DMS 273 treated with DMSO at 0.1 percent for 48 hours (cell line): ENCODE measurements at regions not wholly inside any gene's neighbourhood (a gene's known extent, or its start where the extent isn't known, plus 50 kb on each side); places are given as distances from the start of the nearest gene placed in this dataset.

ENCODE experiments used
- DNase-seq: peaks from one replicate; lab custom pipeline; 2025; lab: John Stamatoyannopoulos, UW

- DNase-seq: no peak
These were observed 238.5 kb upstream of the PITRM1 start for GRCh38 chr10:3411044-3411443.

- DNase-seq: no peak
These were observed 237.3 kb upstream of the PITRM1 start for GRCh38 chr10:3409928-3410327.

DNA sequence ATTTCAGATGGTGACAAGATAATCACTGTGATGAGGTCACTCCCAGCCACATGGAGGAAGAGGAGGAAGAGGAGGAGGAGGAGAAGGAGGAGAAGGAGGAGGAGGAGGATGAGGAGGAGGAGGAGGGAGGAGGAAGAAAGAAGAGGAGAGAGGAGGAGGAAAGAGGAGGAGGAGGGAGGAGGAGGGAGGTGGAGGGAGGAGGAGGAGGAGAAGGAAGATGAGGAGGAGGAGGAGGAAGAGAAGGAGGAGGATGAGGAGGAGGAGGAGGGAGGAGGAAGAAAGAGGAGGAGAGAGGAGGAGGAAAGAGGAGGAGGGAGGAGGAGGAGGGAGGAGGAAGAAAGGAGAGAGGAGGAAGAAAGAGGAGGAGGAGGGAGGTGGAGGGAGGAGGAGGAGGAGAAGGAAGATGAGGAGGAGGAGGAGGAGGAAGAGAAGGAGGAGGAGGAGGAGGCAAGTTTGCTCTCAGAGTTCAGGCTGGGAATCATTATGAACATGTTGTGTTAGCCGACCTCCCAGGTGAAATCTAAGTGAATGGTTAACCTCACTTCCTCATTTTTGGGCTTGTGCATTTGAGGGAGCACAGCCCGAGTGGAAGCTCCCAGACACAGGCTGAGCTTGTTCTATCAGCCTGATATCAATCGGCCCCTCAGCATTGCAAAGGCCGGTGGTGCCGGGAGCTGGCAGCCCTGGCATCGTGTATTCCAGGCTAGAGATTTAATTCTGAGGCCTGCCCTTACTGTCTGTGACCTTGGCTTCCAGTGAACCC, 236.2 kb upstream of the PITRM1 start:
- no peak for DNase-seq

GRCh38 chr10:3407208-3407607, 234.6 kb upstream of the PITRM1 start:
- DNase-seq: no peak

DNA sequence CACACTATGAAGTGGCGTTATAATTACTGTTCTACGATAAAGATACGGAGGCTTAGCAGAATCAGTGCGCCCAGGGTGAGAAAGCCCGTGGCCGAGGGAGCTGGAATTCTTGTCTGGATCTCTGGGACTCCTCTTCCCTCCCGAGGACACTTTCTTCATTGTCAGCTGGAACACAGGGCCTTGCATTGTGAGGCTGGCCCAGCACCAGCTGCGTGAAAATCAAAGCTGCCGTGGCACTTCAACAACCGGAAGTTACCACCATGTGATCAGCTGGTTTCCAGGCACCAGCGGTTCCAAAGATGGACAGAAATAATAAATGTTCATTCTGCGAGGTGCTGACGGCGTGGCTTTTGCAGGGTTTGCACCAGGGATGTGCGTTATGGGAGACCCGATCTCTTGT, 234.0 kb upstream of the PITRM1 start:
- DNase-seq: no peak

GRCh38 chr10:3404381-3404780, 231.8 kb upstream of the PITRM1 start:
- DNase-seq: no peak

DNA sequence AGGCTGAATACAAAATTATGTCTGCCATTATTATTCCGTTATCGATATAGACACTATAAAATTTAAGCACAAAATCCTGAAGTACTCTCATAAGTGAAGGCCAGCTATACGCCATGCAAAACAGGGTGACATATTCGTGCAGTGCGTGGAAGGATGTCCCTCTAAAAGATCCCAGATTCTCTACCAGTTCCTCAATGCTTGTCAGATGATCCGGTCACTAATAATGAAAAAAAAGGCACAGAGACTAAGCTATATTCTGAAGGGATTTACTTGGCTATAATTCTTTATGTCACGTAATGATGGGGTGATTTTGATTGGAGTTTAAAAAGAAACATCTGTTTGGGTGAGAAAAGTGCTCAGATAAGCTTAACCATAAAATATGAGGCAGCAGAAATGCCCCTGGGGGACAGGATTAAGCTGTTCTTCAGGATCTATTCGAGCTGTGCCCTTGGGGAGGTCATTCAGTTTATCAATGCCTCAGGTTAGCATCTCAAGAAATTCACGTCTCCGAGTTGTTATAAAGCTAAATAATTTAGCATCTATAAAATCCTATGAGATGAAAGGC, 229.7 kb upstream of the PITRM1 start:
- DNase-seq: no peak

GRCh38 chr10:3401491-3401938, 228.9 kb upstream of the PITRM1 start:
- no peak for DNase-seq

- no peak for DNase-seq
These were observed 227.8 kb upstream of the PITRM1 start for GRCh38 chr10:3400348-3400747.

DNA sequence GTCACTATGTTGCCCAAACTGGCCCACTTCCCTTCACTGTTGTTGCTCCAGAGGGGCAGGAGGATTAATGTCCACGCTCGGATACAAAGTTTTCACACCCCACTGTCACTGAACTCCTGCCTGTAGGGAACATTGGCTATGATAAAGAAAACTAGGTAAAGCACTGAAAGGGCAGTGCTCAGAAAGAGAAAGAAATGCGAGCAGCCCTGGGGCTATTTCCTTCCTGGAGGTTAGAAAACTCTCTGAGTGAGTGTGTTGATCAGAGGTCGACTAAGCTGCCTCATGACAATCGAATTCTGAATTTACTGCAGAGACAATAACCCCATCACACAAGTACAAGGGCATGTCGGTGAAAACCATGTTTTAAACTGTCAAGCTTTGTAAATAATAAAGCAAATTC, 227.2 kb upstream of the PITRM1 start:
- no peak for DNase-seq

DNA sequence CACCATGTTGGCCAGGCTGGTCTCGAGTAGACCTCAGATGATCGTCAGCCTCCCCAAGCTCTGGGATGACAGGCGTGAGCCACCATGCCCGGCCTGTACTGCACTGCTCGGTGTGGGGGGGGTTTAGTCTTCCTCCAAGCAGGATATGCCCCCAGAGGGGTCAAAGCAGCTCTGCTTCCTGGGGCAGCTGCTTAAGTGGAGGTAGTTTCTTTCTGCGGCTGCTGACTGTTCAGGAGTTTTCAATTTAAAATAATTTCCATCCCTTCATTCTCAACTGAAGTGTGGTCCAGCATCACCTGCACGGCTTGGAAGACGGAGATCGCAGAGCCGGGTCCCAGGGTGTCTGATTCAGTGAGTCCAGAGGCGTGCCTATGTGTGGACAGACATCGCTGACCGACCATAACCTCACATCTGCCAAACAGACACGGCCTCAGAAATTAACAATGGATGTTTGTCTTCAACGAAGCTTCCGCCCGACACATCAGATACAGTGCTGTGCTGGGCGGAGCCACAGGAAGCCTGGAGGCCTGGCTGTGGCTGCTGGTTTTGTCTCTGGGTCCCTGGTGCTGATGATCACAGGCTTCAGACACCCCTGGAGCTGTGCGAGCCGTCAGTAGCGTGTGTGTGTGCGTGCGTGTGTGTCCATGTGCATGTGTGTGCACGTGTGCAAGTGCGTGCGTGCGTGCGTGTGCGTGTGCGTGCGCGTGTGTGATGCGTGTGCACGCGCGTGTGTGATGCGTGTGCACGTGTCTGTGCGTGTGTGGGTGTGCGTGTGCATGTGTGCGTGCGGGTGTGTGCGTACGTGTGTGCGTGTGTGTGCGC, 226.5 kb upstream of the PITRM1 start:
- no peak for DNase-seq

- DNase-seq: no peak
These were observed 225.3 kb upstream of the PITRM1 start for GRCh38 chr10:3397846-3398245.

GRCh38 chr10:3397231-3397630, 224.6 kb upstream of the PITRM1 start:
- DNase-seq: no peak

GRCh38 chr10:3396116-3396515, 223.5 kb upstream of the PITRM1 start:
- DNase-seq: no peak

DNA sequence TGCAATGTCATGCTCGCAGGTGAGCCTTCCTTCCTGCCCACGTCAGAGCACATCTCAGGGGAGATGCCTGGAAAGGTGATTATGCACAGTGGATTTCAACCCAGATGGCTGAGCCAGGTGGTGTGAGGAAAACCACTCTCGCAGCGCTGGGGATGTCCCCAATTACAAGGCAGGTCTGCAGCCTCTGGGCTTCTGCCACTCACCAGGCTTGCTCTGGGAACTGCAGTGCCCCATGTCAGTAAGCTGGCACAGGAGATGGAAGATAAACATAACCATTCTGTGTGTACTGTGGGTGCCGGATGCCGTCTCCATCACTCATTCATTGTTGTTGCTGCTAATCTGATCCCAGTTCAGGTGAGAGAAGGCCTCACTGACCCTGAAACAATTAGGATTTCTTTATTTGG, 222.9 kb upstream of the PITRM1 start:
- DNase-seq: no peak

GRCh38 chr10:3395041-3395440, 222.5 kb upstream of the PITRM1 start:
- no peak for DNase-seq

DNA sequence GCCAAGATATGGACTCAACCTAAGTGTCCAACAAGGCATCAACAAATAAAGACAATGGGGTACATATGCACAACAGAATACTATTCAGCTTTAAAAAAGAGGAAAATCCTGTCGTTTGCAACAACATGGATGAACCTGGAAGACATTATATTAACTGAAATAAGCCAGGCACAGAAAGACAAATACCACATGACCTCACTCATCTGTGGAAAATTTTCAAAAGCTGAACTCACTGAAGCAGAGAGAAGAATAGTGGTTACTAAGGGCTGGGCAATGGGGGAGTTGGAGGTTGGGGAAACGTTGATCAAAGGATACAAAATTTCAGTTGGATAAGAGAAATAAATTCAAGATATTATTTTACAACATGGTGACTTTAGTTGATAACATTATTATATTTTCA, 221.4 kb upstream of the PITRM1 start:
- no peak for DNase-seq

- no peak for DNase-seq
These were observed 219.1 kb upstream of the PITRM1 start for GRCh38 chr10:3391657-3392056.

DNA sequence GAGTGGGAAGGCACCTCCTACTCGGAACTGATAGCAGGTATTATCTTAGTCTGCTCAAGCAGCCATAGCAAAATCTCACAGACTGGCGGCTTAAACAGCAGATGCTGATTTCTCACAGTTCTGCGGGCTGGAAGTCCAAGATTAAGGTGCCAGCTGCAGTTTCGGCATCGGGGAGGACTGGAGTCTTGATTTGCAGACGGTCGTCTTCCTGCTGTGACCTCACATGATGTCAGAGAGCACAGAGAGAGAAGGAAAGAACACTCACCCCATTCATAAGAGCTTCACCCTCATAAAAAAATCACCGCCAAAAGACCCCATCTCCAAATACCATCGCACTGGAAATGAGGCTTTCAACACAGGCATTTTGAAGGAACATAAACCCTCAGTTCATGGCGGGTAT, 216.5 kb upstream of the PITRM1 start:
- DNase-seq: no peak

- DNase-seq: no peak
These were observed 212.9 kb upstream of the PITRM1 start for GRCh38 chr10:3385487-3385886.

- DNase-seq: no peak
These were observed 209.5 kb upstream of the PITRM1 start for GRCh38 chr10:3382092-3382491.

GRCh38 chr10:3380406-3381050, 207.9 kb upstream of the PITRM1 start:
- DNase-seq: no peak

DNA sequence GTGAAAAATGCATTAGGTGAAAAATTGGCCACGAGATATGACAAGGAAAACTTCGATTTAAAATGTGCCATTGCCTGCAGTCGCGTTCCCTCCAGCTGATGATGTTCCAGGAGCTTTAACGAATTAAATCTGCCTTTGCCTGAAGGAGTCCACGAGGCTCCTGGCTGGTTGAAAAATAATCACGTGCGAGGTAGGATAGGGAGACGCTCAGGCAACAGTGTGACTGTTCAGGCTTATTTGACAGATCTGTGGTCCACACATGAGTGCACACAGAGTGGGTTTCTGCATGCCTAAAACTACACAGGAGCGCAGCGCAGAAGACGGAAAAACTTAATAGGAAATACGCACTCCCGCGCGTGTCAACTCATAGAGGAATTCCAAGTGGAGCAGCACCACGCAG, 204.0 kb upstream of the PITRM1 start:
- DNase-seq: no peak
